HG03469 (cell line): ENCODE measurements at regions not wholly inside any gene's neighbourhood (a gene's known extent, or its start where the extent isn't known, plus 50 kb on each side); places are given as distances from the start of the nearest gene placed in this dataset.

Experiments used
- ATAC-seq: cut with Tn5 transposase; IDR thresholded peaks from one replicate; pipeline ENCODE4 v1.9.1; 2021; ENCODE audit warnings: mild to moderate bottlenecking, moderate library complexity, moderate number of reproducible peaks; ENCODE audit not compliant: unreplicated experiment

GRCh38 chr13:108360139-108360538, 90.6 kb downstream of the TNFSF13B start:
- ATAC-seq, result no peak

- ATAC-seq, result no peak
Measured at GRCh38 chr13:108361769-108362168, 92.3 kb downstream of the TNFSF13B start.

GRCh38 chr13:108363666-108364065, 94.1 kb downstream of the TNFSF13B start:
- ATAC-seq, result no peak

GRCh38 chr13:108365255-108365654, 95.7 kb downstream of the TNFSF13B start:
- ATAC-seq, result no peak

GRCh38 chr13:108368250-108368905, 98.9 kb downstream of the TNFSF13B start:
- ATAC-seq, result no peak

GRCh38 chr13:108369412-108369811, 99.9 kb downstream of the TNFSF13B start:
- no peak for ATAC-seq

GRCh38 chr13:108375034-108375433, 105.5 kb downstream of the TNFSF13B start:
- no peak for ATAC-seq

GRCh38 chr13:108375772-108376171, 106.3 kb downstream of the TNFSF13B start:
- ATAC-seq, result no peak

- ATAC-seq, result no peak
Measured at GRCh38 chr13:108376308-108376707, 106.8 kb downstream of the TNFSF13B start.

- ATAC-seq, result no peak
Measured at GRCh38 chr13:108377646-108378206, 108.2 kb downstream of the TNFSF13B start.

GRCh38 chr13:108383667-108384066, 114.1 kb downstream of the TNFSF13B start:
- no peak for ATAC-seq

- ATAC-seq, result no peak
Measured at GRCh38 chr13:108387156-108387555, 117.6 kb downstream of the TNFSF13B start.

- ATAC-seq, result no peak
Measured at GRCh38 chr13:108402850-108403249, 133.3 kb downstream of the TNFSF13B start.

- ATAC-seq, result peak; percentile 67
Measured at GRCh38 chr13:108407495-108407894, 138.0 kb downstream of the TNFSF13B start.

- no peak for ATAC-seq
Measured at GRCh38 chr13:108408672-108409071, 139.2 kb downstream of the TNFSF13B start.

- ATAC-seq, result no peak
Measured at GRCh38 chr13:108409730-108410129, 140.2 kb downstream of the TNFSF13B start.

GRCh38 chr13:108419768-108420167, 150.2 kb downstream of the TNFSF13B start:
- ATAC-seq, result no peak

GRCh38 chr13:108425056-108425455, 155.5 kb downstream of the TNFSF13B start:
- no peak for ATAC-seq

- ATAC-seq, result no peak
Measured at GRCh38 chr13:108426893-108427292, 157.4 kb downstream of the TNFSF13B start.

- no peak for ATAC-seq
Measured at GRCh38 chr13:108427355-108427754, 157.8 kb downstream of the TNFSF13B start.

- ATAC-seq, result no peak
Measured at GRCh38 chr13:108428691-108429090, 159.2 kb downstream of the TNFSF13B start.

GRCh38 chr13:108433976-108434755, 164.6 kb downstream of the TNFSF13B start:
- ATAC-seq, result no peak
